Mesothelial cell of epicardium (in vitro differentiated cells): ENCODE measurements at regions not wholly inside any gene's neighbourhood (a gene's known extent, or its start where the extent isn't known, plus 50 kb on each side); places are given as distances from the start of the nearest gene placed in this dataset.

ENCODE experiments used
- DNase-seq, 2 experiments: peaks; one replicate each; pipeline ENCODE4 v3.0.0; 2021; ENCODE audit warnings: low spot score in 2 of 2; ENCODE audit not compliant: unreplicated experiment in 2 of 2
- H3K27ac Mint-ChIP-seq: 2 replicates; pipeline ENCODE4 v1.8.0; 2021; ENCODE audit warnings: mixed read lengths
- H3K27me3 Mint-ChIP-seq: 2 replicates; pipeline ENCODE4 v1.8.0; 2021; ENCODE audit warnings: low read depth, mixed read lengths
- H3K36me3 Mint-ChIP-seq: 2 replicates; pipeline ENCODE4 v1.8.0; 2021; ENCODE audit warnings: mixed read lengths
- H3K4me1 Mint-ChIP-seq: 2 replicates; pipeline ENCODE4 v1.8.0; 2021; ENCODE audit warnings: mixed read lengths
- H3K4me3 Mint-ChIP-seq: 2 replicates; pipeline ENCODE4 v1.8.0; 2021; ENCODE audit warnings: mild to moderate bottlenecking, moderate library complexity, mixed read lengths
- H3K9me3 Mint-ChIP-seq: 2 replicates; pipeline ENCODE4 v1.8.0; 2021; ENCODE audit warnings: mixed read lengths
- TF ChIP-seq, protein P1 (sequence below): fragments of 200-600 bp; sonication (generic); IDR thresholded peaks from one replicate; pipeline ENCODE4 v1.5.0; 2021; ENCODE audit warnings: antibody characterized with exemption; ENCODE audit not compliant: unreplicated experiment

GRCh38 chr3:194998948-194999347 lies 272.0 kb downstream of the XXYLT1 start:
- no peak overlapping the region for H3K4me3 Mint-ChIP-seq
- H3K27ac Mint-ChIP-seq: no peak overlapping the region
- H3K4me1 Mint-ChIP-seq: peaks cover 20% of the 10 kb centered on the region
- H3K36me3 Mint-ChIP-seq: no peaks in the 10 kb centered on the region
- TF ChIP-seq, protein P1, sequence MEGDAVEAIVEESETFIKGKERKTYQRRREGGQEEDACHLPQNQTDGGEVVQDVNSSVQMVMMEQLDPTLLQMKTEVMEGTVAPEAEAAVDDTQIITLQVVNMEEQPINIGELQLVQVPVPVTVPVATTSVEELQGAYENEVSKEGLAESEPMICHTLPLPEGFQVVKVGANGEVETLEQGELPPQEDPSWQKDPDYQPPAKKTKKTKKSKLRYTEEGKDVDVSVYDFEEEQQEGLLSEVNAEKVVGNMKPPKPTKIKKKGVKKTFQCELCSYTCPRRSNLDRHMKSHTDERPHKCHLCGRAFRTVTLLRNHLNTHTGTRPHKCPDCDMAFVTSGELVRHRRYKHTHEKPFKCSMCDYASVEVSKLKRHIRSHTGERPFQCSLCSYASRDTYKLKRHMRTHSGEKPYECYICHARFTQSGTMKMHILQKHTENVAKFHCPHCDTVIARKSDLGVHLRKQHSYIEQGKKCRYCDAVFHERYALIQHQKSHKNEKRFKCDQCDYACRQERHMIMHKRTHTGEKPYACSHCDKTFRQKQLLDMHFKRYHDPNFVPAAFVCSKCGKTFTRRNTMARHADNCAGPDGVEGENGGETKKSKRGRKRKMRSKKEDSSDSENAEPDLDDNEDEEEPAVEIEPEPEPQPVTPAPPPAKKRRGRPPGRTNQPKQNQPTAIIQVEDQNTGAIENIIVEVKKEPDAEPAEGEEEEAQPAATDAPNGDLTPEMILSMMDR: no peak
- no peaks in the 10 kb centered on the region for H3K9me3 Mint-ChIP-seq
- DNase-seq: no peak
- no peaks in the 10 kb centered on the region for H3K27me3 Mint-ChIP-seq

GRCh38 chr3:194999491-194999890 lies 271.5 kb downstream of the XXYLT1 start:
- no peak overlapping the region for H3K4me3 Mint-ChIP-seq
- no peak overlapping the region for H3K27ac Mint-ChIP-seq
- peaks cover 20% of the 10 kb centered on the region for H3K4me1 Mint-ChIP-seq
- peak in 1 of 2 experiments; percentile 21 for DNase-seq
- TF ChIP-seq, protein P1: no peak
- no peaks in the 10 kb centered on the region for H3K9me3 Mint-ChIP-seq
- H3K27me3 Mint-ChIP-seq: no peaks in the 10 kb centered on the region
- H3K36me3 Mint-ChIP-seq: no peaks in the 10 kb centered on the region

GRCh38 chr3:195001261-195001660 lies 269.7 kb downstream of the XXYLT1 start:
- Mint-ChIP-seq H3K4me3 (no peak overlapping the region), H3K36me3 (no peaks in the 10 kb centered on the region), H3K27ac (no peak overlapping the region), H3K27me3 (no peaks in the 10 kb centered on the region), H3K4me1 (peaks cover 16% of the 10 kb centered on the region), H3K9me3 (no peaks in the 10 kb centered on the region)
- TF ChIP-seq, protein P1: no peak
- DNase-seq: no peak

- H3K4me1 Mint-ChIP-seq: peaks cover 16% of the 10 kb centered on the region
- H3K27me3 Mint-ChIP-seq: peaks cover 2% of the 10 kb centered on the region
- no peak overlapping the region for H3K4me3 Mint-ChIP-seq
- TF ChIP-seq, protein P1: no peak
- no peak overlapping the region for H3K27ac Mint-ChIP-seq
- H3K36me3 Mint-ChIP-seq: no peaks in the 10 kb centered on the region
- H3K9me3 Mint-ChIP-seq: no peaks in the 10 kb centered on the region
- DNase-seq: peak in 1 of 2 experiments; percentile 51
Observed at GRCh38 chr3:195001961-195002861, 268.7 kb downstream of the XXYLT1 start.

GRCh38 chr3:195003006-195003892 lies 267.7 kb downstream of the XXYLT1 start:
- Mint-ChIP-seq H3K27ac (peak overlapping the region; percentile 85), H3K27me3 (peaks cover 2% of the 10 kb centered on the region), H3K4me3 (no peak overlapping the region), H3K36me3 (no peaks in the 10 kb centered on the region), H3K9me3 (no peaks in the 10 kb centered on the region), H3K4me1 (peaks cover 16% of the 10 kb centered on the region)
- TF ChIP-seq, protein P1: no peak
- peak in 1 of 2 experiments; percentile 38 for DNase-seq
